Heart left ventricle (tissue), 16 donors: ENCODE measurements at regions not wholly inside any gene's neighbourhood (a gene's known extent, or its start where the extent isn't known, plus 50 kb on each side); places are given as distances from the start of the nearest gene placed in this dataset.

Experiments used
- ATAC-seq, 4 donors: fragments of 200-7000 bp; cut with Tn5 transposase; one replicate each; pipeline ENCODE4 v1.9.1; 2020 to 2022; ENCODE audit warnings: moderate library complexity in 4 of 4, mild to moderate bottlenecking in 3 of 4, moderate number of reproducible peaks in 1 of 4
- DNase-seq, 5 donors: peaks; one replicate each; pipeline ENCODE4 v3.0.0-alpha.2; 2020
- H3K27ac ChIP-seq, 12 donors: fragments of 200-600 bp; sonication (generic) in 4 of 12; one replicate each; pipeline versions ENCODE4 v1.5.0 to v1.8.0; 2016 to 2022; ENCODE audit warnings: mild to moderate bottlenecking in 2 of 12
- H3K27me3 ChIP-seq, 9 donors: fragments of 200-600 bp; sonication (generic) in 2 of 9; one replicate each; pipeline versions ENCODE4 v1.5.1 to v1.8.0; 2016 to 2022; ENCODE audit warnings: mild to moderate bottlenecking in 3 of 9
- H3K36me3 ChIP-seq, 9 donors: fragments of 200-600 bp; sonication (generic) in 2 of 9; one replicate each; pipeline versions ENCODE4 v1.5.0 to v1.8.0; 2018 to 2022; ENCODE audit warnings: mild to moderate bottlenecking in 2 of 9
- H3K4me1 ChIP-seq, 12 donors: fragments of 200-600 bp; sonication (generic) in 4 of 12; one replicate each; pipeline versions ENCODE4 v1.5.0 to v1.8.0; 2016 to 2022; ENCODE audit warnings: mild to moderate bottlenecking in 3 of 12
- H3K4me3 ChIP-seq, 12 donors: fragments of 200-600 bp; sonication (generic) in 4 of 12; one replicate each; pipeline versions ENCODE4 v1.5.0 to v1.8.0; 2017 to 2022; ENCODE audit warnings: mild to moderate bottlenecking in 9 of 12, moderate library complexity in 4 of 12
- H3K9me3 ChIP-seq, 12 donors: fragments of 200-600 bp; sonication (generic) in 4 of 12; one replicate each; pipeline versions ENCODE4 v1.5.0 to v1.8.0; 2016 to 2022; ENCODE audit warnings: mild to moderate bottlenecking in 1 of 12
- CTCF ChIP-seq, 12 donors: fragments of 200-600 bp; sonication (generic) in 4 of 12; IDR thresholded peaks; one replicate each; pipeline versions ENCODE4 v1.5.0 to v1.8.0; 2018 to 2022; ENCODE audit warnings: antibody characterized with exemption in 12 of 12, mild to moderate bottlenecking in 5 of 12
- POLR2A ChIP-seq, 2 donors: fragments of 450-650 bp; IDR thresholded peaks; one replicate each; pipeline ENCODE4 v1.6.1; 2017; ENCODE audit warnings: antibody characterized with exemption in 2 of 2, mild to moderate bottlenecking in 2 of 2, moderate library complexity in 2 of 2
- WGBS, 4 donors: extraction: QIAGEN DNeasy Blood & Tissue Kit in 2 of 4; methylation state at CpG; one replicate each; pipeline versions ENCODE4 v1.1.5 to v1.1.7; 2013 to 2018; 5-methylcytosine and 5-hydroxymethylcytosine counted together
- intact Hi-C, 10 donors: fragments of 100-400 bp; cut with DNase I; formaldehyde crosslinking; loops; one replicate each; pipeline versions ENCODE4 v1.11.1 to v1.14.2; 2022
- donor health status: ischemic (EF 13 %, LVEDD 7.1; RV severe dilation, severe dysfunction).
- donor health status: healthy with polysubstance abuse.
- donor health status: DM: no; HTN: yes; CAD: no.
- donor health status: DM: no; HTN: no; CAD: no.
- donor health status: ischemic (EF 25% LVEDD 6.9; RV normal size, moderate dysfunction).
- donor health status: ischemic (EF 25% LVEDD 5.7; RV mildly dilated, moderate dysfunction).
- donor health status: healthy.
- donor health status: DM: yes; HTN: yes; CAD: no.
- donor health status: ischemic (EF 35%, LVEDD 5.7; RV mildly dilated, moderate dysfunction).
- donor health status: nonischemic (EF 11% LVEDD 7.7; RV severe dilation, severe dysfunction).
- donor health status: DM: yes; HTN: yes; CAD: no.
- donor health status: PGD.
- donor health status: ischemic (EF 29% LVEDD 5.4; RV normal size, mild dysfunction).
- donor health status: nonischemic (EF 23%, LVEDD 6.1; RV moderate dilation, normal function).

- no peak for TF ChIP-seq CTCF (IDR thresholded peaks at IDR 0.05)
- TF ChIP-seq POLR2A (IDR thresholded peaks at IDR 0.05) = no peak
- Histone ChIP-seq H3K27ac (no peak overlapping the region), H3K27me3 (no peaks in the 10 kb centered on the region), H3K4me3 (no peak overlapping the region), H3K9me3 (peaks cover 0 to 7% (median 0%) of the 10 kb centered on the region in 12 donors), H3K36me3 (no peaks in the 10 kb centered on the region), H3K4me1 (no peaks in the 10 kb centered on the region)
- intact Hi-C loops = no loop called here
- no peak for DNase-seq
- no peak for ATAC-seq
- WGBS, 4 donors = 91 to 97% (median 95%) methylated on average over 5 of the region's 5 CpGs
Observed at GRCh38 chr6:4637691-4638433, 138.3 kb upstream of the CDYL start.

GRCh38 chr6:4636881-4637224, 139.4 kb upstream of the CDYL start:
- H3K4me1 ChIP-seq = no peaks in the 10 kb centered on the region
- no peaks in the 10 kb centered on the region for H3K9me3 ChIP-seq
- H3K27ac ChIP-seq = no peak overlapping the region
- DNase-seq (no peak), ATAC-seq (no peak)
- H3K36me3 ChIP-seq = no peaks in the 10 kb centered on the region
- H3K4me3 ChIP-seq = no peak overlapping the region
- TF ChIP-seq CTCF (IDR thresholded peaks at IDR 0.05) (no peak), POLR2A (IDR thresholded peaks at IDR 0.05) (no peak)
- WGBS, 4 donors = 78 to 87% (median 84%) methylated on average over 2 of the region's 2 CpGs
- intact Hi-C loops = no loop called here
- no peaks in the 10 kb centered on the region for H3K27me3 ChIP-seq

- Histone ChIP-seq H3K4me3 (no peak overlapping the region), H3K27ac (no peak overlapping the region), H3K4me1 (no peaks in the 10 kb centered on the region), H3K9me3 (peaks cover 0 to 2% (median 0%) of the 10 kb centered on the region in 12 donors), H3K36me3 (no peaks in the 10 kb centered on the region), H3K27me3 (no peaks in the 10 kb centered on the region)
- no peak for TF ChIP-seq CTCF (IDR thresholded peaks at IDR 0.05)
- no peak for TF ChIP-seq POLR2A (IDR thresholded peaks at IDR 0.05)
- no peak for DNase-seq
- intact Hi-C loops = no loop called here
- WGBS, 4 donors = 88 to 91% (median 91%) methylated on average over 14 of the region's 14 CpGs
- ATAC-seq = no peak
Observed at GRCh38 chr6:4636191-4636880, 139.9 kb upstream of the CDYL start.

- intact Hi-C loops = no loop called here
- no peaks in the 10 kb centered on the region for H3K36me3 ChIP-seq
- H3K27me3 ChIP-seq = no peaks in the 10 kb centered on the region
- H3K27ac ChIP-seq = no peak overlapping the region
- ATAC-seq = no peak
- no peak for DNase-seq
- no peaks in the 10 kb centered on the region for H3K4me1 ChIP-seq
- WGBS, 4 donors = 80 to 87% (median 80%) methylated on average over 5 of the region's 5 CpGs
- no peak overlapping the region for H3K4me3 ChIP-seq
- peaks cover 0 to 8% (median 0%) of the 10 kb centered on the region in 12 donors for H3K9me3 ChIP-seq
- no peak for TF ChIP-seq POLR2A (IDR thresholded peaks at IDR 0.05)
- no peak for TF ChIP-seq CTCF (IDR thresholded peaks at IDR 0.05)
Observed at GRCh38 chr6:4635666-4636065, 140.5 kb upstream of the CDYL start.
